ENCODE measurements at regions not wholly inside any gene's neighbourhood (a gene's known extent, or its start where the extent isn't known, plus 50 kb on each side); places are given as distances from the start of the nearest gene placed in this dataset.

DNA sequence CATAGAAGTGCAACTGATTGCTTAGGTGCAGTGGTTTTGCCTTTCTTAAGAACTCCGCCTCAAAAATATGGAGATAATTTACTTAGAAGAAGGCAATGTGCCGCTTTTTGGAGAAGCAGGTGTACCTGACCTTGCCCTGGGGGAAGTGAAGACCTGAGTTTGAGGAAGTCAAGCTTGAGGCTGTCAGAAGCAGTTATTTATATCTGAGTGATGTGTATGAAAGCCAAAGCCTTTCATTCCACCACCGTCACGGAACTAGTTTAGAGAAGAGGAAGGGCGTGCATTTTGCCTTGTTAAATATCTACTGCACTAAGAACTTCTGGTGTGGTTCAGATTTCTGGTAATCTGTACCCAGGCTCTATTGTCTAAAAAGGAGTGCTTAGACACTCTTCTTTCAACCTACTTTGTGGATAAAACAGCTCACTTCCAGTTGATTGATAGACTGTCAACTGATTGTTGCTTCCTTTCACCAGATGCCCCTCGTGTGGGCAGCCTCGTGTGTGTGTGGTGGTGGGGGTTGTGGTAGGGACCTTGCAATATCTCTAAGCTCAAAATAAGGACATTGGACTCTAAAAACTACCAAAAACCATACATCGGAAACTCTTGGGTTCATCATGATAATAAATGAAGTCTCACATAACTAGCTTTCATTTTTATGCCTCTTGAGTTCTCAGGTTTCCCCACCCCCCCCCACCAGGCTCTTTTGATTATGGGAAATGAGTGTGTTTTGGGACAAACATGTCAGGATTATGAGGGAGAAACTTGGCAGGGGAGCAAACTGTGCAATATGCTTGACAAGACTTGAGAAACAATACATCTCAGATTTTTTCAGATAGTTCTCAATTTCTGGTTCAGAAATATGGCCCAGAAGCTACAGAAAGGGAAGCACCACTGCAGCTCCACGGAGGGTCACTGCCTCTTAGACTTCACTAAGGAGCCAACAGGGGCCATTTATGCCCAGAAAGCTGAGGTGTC is 78.6 kb downstream of the ARF6 start:
- TF ChIP-seq CTCF (IDR thresholded peaks at IDR 0.05; ENCODE audit: insufficient read depth, low read depth, low read length) (no peak), EZH2 (IDR thresholded peaks at IDR 0.05; ENCODE audit: insufficient read depth, low read length) (no peak)

Measured in astrocyte (in vitro differentiated cells and primary cell).